IPS-15b (cell line): ENCODE measurements at regions not wholly inside any gene's neighbourhood (a gene's known extent, or its start where the extent isn't known, plus 50 kb on each side); places are given as distances from the start of the nearest gene placed in this dataset.
"Not testable (repeated sequence)": the region's sequence is repeated elsewhere in the genome, so short reads cannot be mapped to it uniquely, and the experiment has no call there.

ENCODE experiments used
- H3K27me3 ChIP-seq: one replicate; pipeline ENCODE4 v1.6.1; 2013; ENCODE audit warnings: low read length; ENCODE audit not compliant: control insufficient read depth, insufficient read depth
- H3K36me3 ChIP-seq: one replicate; pipeline ENCODE4 v1.6.1; 2013; ENCODE audit warnings: low read length; ENCODE audit not compliant: control insufficient read depth, insufficient read depth
- H3K4me1 ChIP-seq: one replicate; pipeline ENCODE4 v1.6.1; 2013; ENCODE audit warnings: mild to moderate bottlenecking, low read length; ENCODE audit not compliant: control insufficient read depth, insufficient read depth
- H3K4me3 ChIP-seq: one replicate; pipeline ENCODE4 v1.5.1; 2013; ENCODE audit warnings: low read depth, low read length
- H3K9ac ChIP-seq: one replicate; pipeline ENCODE4 v1.6.1; 2013; ENCODE audit warnings: low read depth, mild to moderate bottlenecking, low read length
- H3K9me3 ChIP-seq: one replicate; pipeline ENCODE4 v1.6.1; 2013; ENCODE audit warnings: mild to moderate bottlenecking, low read length; ENCODE audit not compliant: control insufficient read depth, insufficient read depth

DNA sequence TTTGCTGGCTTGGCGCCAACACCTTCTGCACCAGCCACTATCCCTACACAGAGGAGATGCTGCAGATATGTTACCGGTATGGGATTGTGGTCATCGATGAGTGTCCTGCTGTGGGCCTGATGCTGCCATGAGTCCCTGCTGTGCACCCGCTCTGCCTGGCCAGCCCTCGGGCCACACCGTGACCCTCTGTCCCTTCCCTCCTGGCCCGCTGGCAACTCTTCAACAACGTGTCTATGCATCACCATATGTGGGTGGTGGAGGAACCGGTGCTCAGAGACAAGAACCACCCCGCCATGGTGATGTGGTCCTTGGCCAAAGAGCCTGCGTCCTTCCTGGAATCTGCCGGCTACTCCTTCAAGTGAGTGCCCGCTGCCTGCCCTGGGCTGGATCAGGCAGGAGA, 605.4 kb upstream of the CHD1 start:
- H3K9ac ChIP-seq, H3K9me3 ChIP-seq, H3K4me3 ChIP-seq, H3K36me3 ChIP-seq, H3K4me1 ChIP-seq, H3K27me3 ChIP-seq: not testable (repeated sequence)

DNA sequence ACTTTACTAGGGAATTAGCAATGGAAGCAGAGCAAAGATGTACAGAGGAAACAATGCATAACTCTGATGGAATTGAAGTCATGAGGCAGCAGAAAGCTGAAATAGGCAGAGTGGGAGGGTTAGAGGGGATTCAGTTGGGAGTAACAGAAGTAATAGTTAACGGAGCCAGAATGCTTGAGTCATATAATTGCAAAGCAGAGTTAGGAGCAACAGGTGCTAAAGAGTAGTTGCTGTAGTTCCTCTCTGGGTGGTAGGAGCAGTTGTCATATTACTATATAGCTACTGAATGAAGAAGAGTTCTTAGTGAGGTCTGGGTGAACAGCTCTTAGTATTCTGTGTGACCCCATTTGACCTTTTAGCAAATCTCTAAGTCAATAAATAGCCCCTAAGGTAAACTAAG, 592.9 kb upstream of the CHD1 start:
- H3K36me3 ChIP-seq, H3K4me3 ChIP-seq, H3K9ac ChIP-seq, H3K9me3 ChIP-seq, H3K27me3 ChIP-seq, H3K4me1 ChIP-seq: not testable (repeated sequence)

DNA sequence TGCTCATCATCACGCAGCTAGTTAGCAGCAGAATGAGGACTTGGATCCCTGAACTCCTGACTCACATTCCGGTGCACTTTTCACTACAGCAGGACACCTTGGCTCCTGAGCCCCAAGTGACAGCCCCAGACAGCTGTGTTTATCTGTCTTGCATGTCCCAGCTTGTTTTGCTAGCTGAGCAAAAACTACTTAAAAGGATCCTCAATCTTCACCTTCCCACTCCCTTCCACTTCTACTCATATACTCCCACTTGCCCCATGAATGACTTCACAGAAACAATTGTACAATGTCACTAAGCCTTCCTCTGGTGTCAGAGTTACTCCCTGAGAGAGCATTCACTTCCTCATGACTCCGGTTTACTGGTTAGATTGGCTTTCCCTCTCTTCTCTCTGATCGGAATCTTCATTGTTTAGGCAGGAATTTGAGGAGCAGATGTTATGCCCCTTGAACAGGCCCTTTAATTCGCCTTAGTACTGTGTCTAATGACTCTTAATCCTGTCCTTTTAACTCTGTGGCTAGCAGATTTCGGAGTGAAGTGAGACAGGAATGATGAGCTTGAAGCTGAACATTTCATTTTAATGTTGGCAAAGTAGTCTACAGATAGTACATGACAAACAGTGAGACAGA, 587.2 kb upstream of the CHD1 start:
- H3K36me3 ChIP-seq, H3K9me3 ChIP-seq, H3K4me3 ChIP-seq, H3K4me1 ChIP-seq, H3K27me3 ChIP-seq, H3K9ac ChIP-seq: not testable (repeated sequence)

DNA sequence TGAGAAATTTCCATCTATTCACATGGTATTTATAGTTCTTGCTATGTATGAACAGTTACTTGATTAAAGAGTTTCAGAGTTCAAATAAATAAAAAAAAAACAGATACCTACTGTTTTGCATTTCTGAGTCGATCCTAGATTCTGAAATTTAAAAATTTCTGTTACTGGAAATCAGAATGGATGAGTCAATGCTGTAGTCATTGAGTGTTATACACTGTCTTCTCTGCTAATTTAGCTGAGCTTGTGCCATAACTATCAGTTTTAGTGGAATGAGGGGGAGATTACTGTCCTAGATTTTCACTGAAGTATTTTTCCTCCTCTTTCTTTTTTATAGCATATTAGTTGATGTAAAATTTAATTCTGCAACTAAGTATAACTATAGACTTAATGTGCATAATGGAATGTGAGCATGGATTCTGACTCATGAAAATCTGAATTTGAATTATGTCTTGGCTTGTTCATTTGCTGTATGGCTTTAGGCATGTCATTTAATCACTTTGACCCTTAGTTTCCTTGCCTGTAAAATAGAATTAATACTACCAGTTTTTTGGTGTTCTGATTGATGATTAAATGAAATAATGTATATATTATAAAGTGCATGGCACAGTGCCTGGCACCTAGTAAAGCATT, 581.5 kb upstream of the CHD1 start:
- not testable (repeated sequence) for H3K9ac ChIP-seq, H3K4me1 ChIP-seq, H3K27me3 ChIP-seq, H3K36me3 ChIP-seq, H3K4me3 ChIP-seq, H3K9me3 ChIP-seq

DNA sequence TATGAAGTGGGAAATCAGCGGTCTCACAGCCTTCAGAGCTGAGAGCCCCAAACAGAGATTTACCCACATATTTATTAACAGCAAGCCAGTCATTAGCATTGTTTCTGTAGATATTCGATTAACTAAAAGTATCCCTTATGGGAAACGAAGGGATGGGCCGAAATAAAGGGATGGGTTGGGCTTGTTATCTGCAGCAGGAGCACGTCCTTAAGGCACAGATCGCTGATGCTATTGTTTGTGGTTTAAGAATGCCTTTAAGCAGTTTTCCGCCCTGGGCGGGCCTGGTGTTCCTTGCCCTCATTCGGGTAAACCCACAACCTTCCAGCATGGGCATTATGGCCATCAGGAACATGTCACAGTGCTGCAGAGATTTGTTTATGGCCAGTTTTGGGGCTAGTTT, 580.3 kb upstream of the CHD1 start:
- H3K4me1 ChIP-seq, H3K9me3 ChIP-seq, H3K4me3 ChIP-seq, H3K27me3 ChIP-seq, H3K9ac ChIP-seq, H3K36me3 ChIP-seq: not testable (repeated sequence)

DNA sequence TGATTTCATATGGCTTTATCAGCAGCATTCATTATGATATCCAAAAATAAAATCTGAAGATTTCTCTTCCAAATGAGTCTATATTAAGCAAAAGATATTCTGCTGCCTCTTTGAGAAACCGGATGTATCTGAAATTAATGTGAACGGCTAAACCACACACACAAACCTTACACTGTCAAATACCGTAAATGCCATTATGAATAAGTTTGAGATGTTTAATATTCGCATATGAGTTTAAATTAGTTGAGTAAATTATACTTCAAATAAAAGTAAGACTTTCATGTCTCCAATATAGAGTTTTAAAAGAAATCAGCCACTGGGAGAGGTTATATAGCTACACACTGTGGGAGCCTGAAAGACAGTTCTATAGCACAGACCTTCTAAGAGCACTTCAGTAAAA, 566.6 kb upstream of the CHD1 start:
- not testable (repeated sequence) for H3K4me1 ChIP-seq, H3K36me3 ChIP-seq, H3K9ac ChIP-seq, H3K9me3 ChIP-seq, H3K27me3 ChIP-seq, H3K4me3 ChIP-seq

DNA sequence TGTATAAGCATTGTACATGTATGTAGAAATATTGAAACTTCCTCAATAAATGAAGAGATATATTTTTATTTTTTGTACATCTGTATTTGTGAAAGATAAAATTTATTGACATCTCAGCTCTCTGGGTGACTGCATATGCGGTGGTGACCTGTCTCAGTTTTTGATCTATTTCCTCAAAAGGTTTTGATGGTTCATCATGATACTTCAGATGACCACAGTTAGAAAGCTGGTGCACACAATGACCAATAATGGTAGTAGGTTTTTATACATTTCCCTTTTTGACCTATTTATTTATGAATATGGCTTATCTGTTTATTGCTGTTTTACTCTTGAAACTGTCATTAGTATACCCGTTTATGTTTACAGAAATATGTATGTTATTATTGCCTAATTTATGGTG, 549.6 kb upstream of the CHD1 start:
- H3K27me3 ChIP-seq, H3K4me1 ChIP-seq, H3K4me3 ChIP-seq, H3K9ac ChIP-seq, H3K36me3 ChIP-seq, H3K9me3 ChIP-seq: not testable (repeated sequence)

DNA sequence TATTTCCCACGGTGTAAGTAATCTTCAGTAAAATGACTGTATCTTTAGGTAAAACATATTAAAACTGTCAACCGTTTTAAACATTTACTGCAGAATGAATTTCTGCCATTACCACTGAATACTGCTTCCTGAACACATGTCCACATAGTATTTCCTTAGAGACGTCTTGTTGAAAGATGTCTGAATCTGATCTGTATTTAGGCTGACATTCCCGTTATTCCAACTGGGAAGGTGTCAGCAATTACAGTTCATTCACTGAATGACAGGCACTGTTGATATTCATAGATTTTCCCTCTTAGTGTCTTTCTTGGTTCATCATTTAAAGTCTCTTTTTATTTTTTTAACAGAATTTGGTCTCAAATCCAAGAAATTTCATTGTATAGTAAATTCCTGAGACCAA, 544.5 kb upstream of the CHD1 start:
- H3K9me3 ChIP-seq, H3K9ac ChIP-seq, H3K4me3 ChIP-seq, H3K4me1 ChIP-seq, H3K27me3 ChIP-seq, H3K36me3 ChIP-seq: not testable (repeated sequence)

DNA sequence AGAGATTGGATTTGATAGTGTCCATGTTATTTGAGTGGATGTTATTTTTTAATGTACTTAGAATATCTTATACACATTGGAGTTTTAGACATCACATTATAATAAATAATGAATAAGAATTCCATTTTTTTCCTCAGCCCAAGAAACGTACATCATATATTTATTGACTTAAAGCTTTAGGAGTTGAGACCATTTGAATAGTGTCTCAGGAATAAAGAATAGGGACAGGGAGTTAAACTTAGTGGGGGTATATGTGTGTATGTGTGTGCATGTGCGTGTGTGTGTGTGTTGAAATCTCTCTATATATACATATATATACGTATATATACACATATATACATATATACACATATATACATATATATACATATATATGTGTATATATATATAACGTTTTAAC, 542.9 kb upstream of the CHD1 start:
- H3K9me3 ChIP-seq, H3K4me1 ChIP-seq, H3K27me3 ChIP-seq, H3K36me3 ChIP-seq, H3K9ac ChIP-seq, H3K4me3 ChIP-seq: not testable (repeated sequence)

DNA sequence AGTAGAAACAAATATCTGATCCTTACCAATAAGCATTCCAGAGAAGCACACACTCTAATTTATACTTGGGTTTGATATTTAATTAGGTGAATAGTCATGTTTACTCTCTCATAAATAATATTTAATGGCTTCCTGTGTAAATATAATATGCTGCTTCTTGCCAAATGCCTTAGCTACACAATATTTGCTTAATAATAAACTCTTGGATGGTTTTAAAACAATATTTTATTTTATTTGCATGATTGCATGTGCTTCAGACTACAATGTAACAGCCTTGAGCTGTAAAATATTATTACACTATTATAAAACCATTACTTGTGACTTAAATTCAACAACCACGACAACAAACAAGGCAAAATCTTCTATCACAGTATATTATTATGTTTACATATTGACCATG, 542.4 kb upstream of the CHD1 start:
- H3K27me3 ChIP-seq, result not testable (repeated sequence)

DNA sequence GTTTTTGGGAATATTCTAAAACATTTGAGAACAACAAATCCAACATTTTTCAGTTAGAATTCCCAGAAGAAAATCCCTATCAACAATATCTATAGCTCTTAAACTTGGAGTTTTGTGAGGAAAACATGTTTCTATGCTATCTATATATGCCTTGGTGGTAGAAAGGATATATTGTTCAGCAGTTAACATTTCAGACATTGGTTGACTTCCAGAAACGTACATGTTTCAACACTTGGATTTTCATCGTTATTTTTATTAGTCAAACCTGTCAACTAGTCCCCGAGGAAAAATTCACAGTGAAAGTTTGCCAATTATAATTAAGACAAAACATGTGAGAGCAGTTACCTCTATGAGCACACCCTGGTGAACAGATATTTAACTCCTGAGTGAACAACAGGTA, 541.8 kb upstream of the CHD1 start:
- H3K36me3 ChIP-seq, H3K4me1 ChIP-seq, H3K27me3 ChIP-seq, H3K9ac ChIP-seq, H3K4me3 ChIP-seq, H3K9me3 ChIP-seq: not testable (repeated sequence)

More for the DNA sequence above, 542.4 kb upstream of the CHD1 start:
- H3K9ac ChIP-seq, H3K4me1 ChIP-seq, H3K4me3 ChIP-seq, H3K9me3 ChIP-seq, H3K36me3 ChIP-seq: not testable (repeated sequence)

DNA sequence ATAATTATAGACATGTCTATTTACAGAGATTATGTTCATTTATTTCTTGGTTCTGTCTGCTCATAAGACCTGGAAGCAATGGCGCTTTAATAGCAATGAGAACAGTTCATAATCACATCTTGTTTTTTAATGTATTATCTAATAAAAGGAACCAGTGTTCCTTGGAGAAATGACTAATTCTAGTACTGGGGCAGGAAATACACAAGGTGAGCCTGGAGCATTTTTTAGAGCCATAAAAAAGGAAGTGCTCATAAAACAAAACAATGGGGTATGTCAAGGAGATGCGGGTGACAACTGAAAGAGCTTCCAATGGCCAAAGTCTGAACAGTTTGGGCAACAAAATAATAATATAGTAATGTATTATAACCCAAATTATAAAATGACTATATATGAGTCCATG, 531.9 kb upstream of the CHD1 start:
- Histone ChIP-seq H3K4me3 (no peak overlapping the region), H3K4me1 (no peaks in the 10 kb centered on the region), H3K36me3 (no peaks in the 10 kb centered on the region), H3K9me3 (no peaks in the 10 kb centered on the region), H3K9ac (no peak overlapping the region), H3K27me3 (no peaks in the 10 kb centered on the region)

DNA sequence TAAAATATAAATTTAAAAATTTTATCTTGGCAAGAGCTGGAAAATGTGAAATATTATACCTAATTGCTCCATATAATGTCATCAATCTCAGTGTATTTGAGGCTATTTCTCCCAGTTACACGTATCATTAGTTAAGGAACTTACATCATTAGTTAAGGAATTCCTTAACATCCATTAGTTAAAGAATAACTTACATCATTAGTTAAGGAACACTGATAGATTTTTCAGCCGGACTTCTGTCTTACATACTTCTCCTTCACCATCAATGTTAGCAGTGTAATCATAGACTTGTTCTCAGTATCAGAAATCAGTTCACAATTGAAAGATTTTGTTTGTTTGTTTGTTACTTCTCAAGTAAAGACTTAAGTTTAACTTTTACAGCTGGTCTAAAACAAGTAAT, 524.4 kb upstream of the CHD1 start:
- H3K9me3 ChIP-seq, result no peaks in the 10 kb centered on the region

More for the DNA sequence above, 524.4 kb upstream of the CHD1 start:
- Histone ChIP-seq H3K4me1 (no peaks in the 10 kb centered on the region), H3K36me3 (no peaks in the 10 kb centered on the region), H3K9ac (no peak overlapping the region), H3K4me3 (no peak overlapping the region), H3K27me3 (no peaks in the 10 kb centered on the region)
